HFFc6 (cell line): ENCODE measurements at regions not wholly inside any gene's neighbourhood (a gene's known extent, or its start where the extent isn't known, plus 50 kb on each side); places are given as distances from the start of the nearest gene placed in this dataset.
A peak's percentile ranks its signal among the peaks of the same experiment; 100 is the strongest.
"Not testable (repeated sequence)": the region's sequence is repeated elsewhere in the genome, so short reads cannot be mapped to it uniquely, and the experiment has no call there.

Source experiments
- DNase-seq: peaks from one replicate; pipeline ENCODE4 v3.0.0-alpha.2; 2018
- H3K27ac Mint-ChIP-seq: 2 replicates; pipeline ENCODE4 v1.8.0; 2020; ENCODE audit warnings: mild to moderate bottlenecking, mixed read lengths
- H3K27me3 Mint-ChIP-seq: 2 replicates; pipeline ENCODE4 v1.8.0; 2021; ENCODE audit warnings: mild to moderate bottlenecking, moderate library complexity, mixed read lengths; ENCODE audit not compliant: insufficient read depth
- H3K36me3 Mint-ChIP-seq: 2 replicates; pipeline ENCODE4 v1.8.0; 2021; ENCODE audit warnings: low read depth, mixed read lengths
- H3K4me1 Mint-ChIP-seq: 2 replicates; pipeline ENCODE4 v1.8.0; 2020; ENCODE audit warnings: low read depth, mixed read lengths
- H3K4me3 Mint-ChIP-seq: 2 replicates; pipeline ENCODE4 v1.8.0; 2020; ENCODE audit warnings: mild to moderate bottlenecking, moderate library complexity, mixed read lengths
- H3K9me3 Mint-ChIP-seq: 2 replicates; pipeline ENCODE4 v1.8.0; 2020; ENCODE audit warnings: mild to moderate bottlenecking, mixed read lengths
- CTCF ChIP-seq: fragments of 200-600 bp; sonication (generic); IDR thresholded peaks from 2 replicates; pipeline ENCODE4 v1.5.0; 2021; ENCODE audit warnings: antibody characterized with exemption, mild to moderate bottlenecking

GRCh38 chr22:26835929-26836528, 178.6 kb downstream of the MIAT start:
- H3K36me3 Mint-ChIP-seq: no peaks in the 10 kb centered on the region
- H3K27me3 Mint-ChIP-seq: peaks cover 24% of the 10 kb centered on the region
- H3K27ac Mint-ChIP-seq: no peak overlapping the region
- no peaks in the 10 kb centered on the region for H3K9me3 Mint-ChIP-seq
- DNase-seq: peak; percentile 43
- peak; percentile 89 for TF ChIP-seq CTCF
- no peak overlapping the region for H3K4me3 Mint-ChIP-seq
- no peaks in the 10 kb centered on the region for H3K4me1 Mint-ChIP-seq

DNA sequence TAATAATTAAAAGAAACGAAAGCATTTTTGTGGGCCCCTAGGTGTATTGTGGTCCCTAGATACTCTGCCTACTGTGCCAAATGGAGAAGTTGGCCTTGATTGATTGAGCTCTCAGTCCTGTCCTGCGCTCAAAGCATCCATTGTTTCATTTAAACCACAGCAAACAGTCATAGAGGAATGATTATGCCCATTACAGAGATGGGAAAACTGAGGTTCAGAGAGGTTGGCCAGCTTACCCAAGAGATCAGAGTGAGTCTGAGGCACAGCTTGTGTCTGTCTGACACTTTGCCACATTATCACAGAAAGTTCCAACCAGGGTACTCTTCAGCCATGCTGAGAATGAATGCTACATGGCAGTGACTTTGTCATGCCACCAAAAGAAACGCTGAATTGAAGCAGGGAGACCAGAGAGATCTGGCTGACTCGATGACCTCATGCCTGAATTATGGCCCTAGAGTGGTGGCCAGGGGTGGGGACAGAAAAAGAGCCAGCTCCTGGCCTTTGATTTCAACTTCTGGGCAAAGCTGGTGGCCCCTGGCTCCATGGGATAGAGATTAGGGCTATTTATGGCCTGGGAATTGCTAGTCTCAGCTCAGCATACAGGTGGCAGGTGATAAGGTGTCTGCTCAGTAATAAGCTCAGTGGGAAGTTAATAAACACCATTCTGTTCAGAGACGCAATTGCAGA, 180.5 kb downstream of the MIAT start:
- Mint-ChIP-seq H3K36me3 (no peaks in the 10 kb centered on the region), H3K27me3 (peaks cover 13% of the 10 kb centered on the region), H3K9me3 (no peaks in the 10 kb centered on the region), H3K4me3 (no peak overlapping the region), H3K27ac (no peak overlapping the region), H3K4me1 (no peaks in the 10 kb centered on the region)
- no peak for DNase-seq
- TF ChIP-seq CTCF: no peak

DNA sequence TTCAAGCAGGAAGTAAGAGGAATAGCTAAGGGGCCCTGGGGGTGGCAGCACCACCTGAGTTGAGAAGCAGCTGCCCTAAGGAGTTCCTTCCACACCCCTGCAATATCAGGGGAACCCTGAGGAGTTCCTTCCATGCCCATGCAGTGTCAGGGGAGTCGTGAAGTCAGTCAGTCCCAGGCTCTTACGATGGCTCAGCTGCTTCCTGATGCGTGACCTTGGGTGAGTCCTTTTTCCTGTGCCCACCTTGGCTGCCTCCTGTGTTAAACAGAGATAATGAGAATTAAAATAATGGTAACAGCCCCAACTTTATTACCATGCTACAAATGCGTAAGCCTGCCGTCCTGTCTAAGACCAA, 181.1 kb downstream of the MIAT start:
- Mint-ChIP-seq H3K4me3 (no peak overlapping the region), H3K36me3 (no peaks in the 10 kb centered on the region), H3K9me3 (no peaks in the 10 kb centered on the region), H3K4me1 (no peaks in the 10 kb centered on the region), H3K27ac (no peak overlapping the region), H3K27me3 (peaks cover 11% of the 10 kb centered on the region)
- no peak for DNase-seq
- TF ChIP-seq CTCF: no peak

GRCh38 chr22:26839216-26839615, 181.8 kb downstream of the MIAT start:
- Mint-ChIP-seq H3K27ac (no peak overlapping the region), H3K36me3 (no peaks in the 10 kb centered on the region), H3K9me3 (no peaks in the 10 kb centered on the region), H3K27me3 (peaks cover 11% of the 10 kb centered on the region), H3K4me1 (no peaks in the 10 kb centered on the region), H3K4me3 (no peak overlapping the region)
- no peak for DNase-seq
- no peak for TF ChIP-seq CTCF

- not testable (repeated sequence) for DNase-seq, H3K4me3 Mint-ChIP-seq, H3K9me3 Mint-ChIP-seq, H3K4me1 Mint-ChIP-seq, H3K27me3 Mint-ChIP-seq, H3K36me3 Mint-ChIP-seq, H3K27ac Mint-ChIP-seq
These were observed 183.4 kb downstream of the MIAT start for GRCh38 chr22:26840770-26841169.

DNA sequence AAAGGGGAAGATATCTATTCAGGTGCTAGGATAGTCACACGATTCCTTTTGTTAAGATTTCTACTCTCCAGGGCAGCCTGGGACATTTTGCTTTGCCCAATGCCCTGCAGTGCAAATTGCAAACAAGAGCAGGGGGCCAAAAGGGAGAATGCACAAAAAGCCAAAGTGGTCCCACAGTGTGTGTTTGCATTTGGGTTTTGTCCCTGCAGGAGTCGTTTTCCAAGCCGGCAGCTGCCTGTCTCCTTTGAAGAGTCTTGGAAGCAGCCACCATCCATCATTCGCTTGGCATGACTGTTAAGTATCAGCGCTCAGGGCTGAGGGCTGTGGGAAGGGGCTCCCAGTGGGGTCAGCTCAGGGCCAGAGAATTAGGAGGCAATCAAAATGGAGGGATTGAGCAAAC, 184.7 kb downstream of the MIAT start:
- H3K4me3 Mint-ChIP-seq: no peak overlapping the region
- H3K36me3 Mint-ChIP-seq: no peaks in the 10 kb centered on the region
- H3K27me3 Mint-ChIP-seq: peaks cover 8% of the 10 kb centered on the region
- H3K9me3 Mint-ChIP-seq: no peaks in the 10 kb centered on the region
- H3K4me1 Mint-ChIP-seq: no peaks in the 10 kb centered on the region
- DNase-seq: no peak
- H3K27ac Mint-ChIP-seq: no peak overlapping the region
- TF ChIP-seq CTCF: no peak
